ENCODE measurements at regions not wholly inside any gene's neighbourhood (a gene's known extent, or its start where the extent isn't known, plus 50 kb on each side); places are given as distances from the start of the nearest gene placed in this dataset.

GRCh38 chr1:232713785-232714184 lies 83.9 kb upstream of the SIPA1L2 start:
- TF ChIP-seq ZFX (IDR thresholded peaks at IDR 0.05; ENCODE audit: borderline replicate concordance), result no peak
- TF ChIP-seq CTCF (IDR thresholded peaks at IDR 0.05), result no peak

GRCh38 chr1:232715154-232715553 lies 85.2 kb upstream of the SIPA1L2 start:
- no peak overlapping the region for H3K27ac ChIP-seq
- no peak for TF ChIP-seq ZFX (IDR thresholded peaks at IDR 0.05; ENCODE audit: borderline replicate concordance)
- no peak for TF ChIP-seq CTCF (IDR thresholded peaks at IDR 0.05)

More at GRCh38 chr1:232713785-232714184, 83.9 kb upstream of the SIPA1L2 start:
- no peak overlapping the region for H3K27ac ChIP-seq

- H3K27ac ChIP-seq, result peak overlapping the region; percentile 22
Observed at GRCh38 chr1:232717911-232718310, 87.3 kb upstream of the MAP10 start.

GRCh38 chr1:232718928-232719927 lies 86.0 kb upstream of the MAP10 start:
- peak overlapping the region; percentile 22; the same call in 1 of the 2 replicates for H3K27ac ChIP-seq
- TF ChIP-seq CTCF (IDR thresholded peaks at IDR 0.05) (no peak), ZFX (IDR thresholded peaks at IDR 0.05; ENCODE audit: borderline replicate concordance) (no peak)

- TF ChIP-seq ZFX (IDR thresholded peaks at IDR 0.05; ENCODE audit: borderline replicate concordance) (no peak), CTCF (IDR thresholded peaks at IDR 0.05) (no peak)
- H3K27ac ChIP-seq, result no peak overlapping the region
Observed at GRCh38 chr1:232722626-232723025, 82.6 kb upstream of the MAP10 start.

GRCh38 chr1:232725305-232726047 lies 79.7 kb upstream of the MAP10 start:
- no peak overlapping the region for H3K27ac ChIP-seq
- TF ChIP-seq CTCF (IDR thresholded peaks at IDR 0.05) (0 out of 2 replicates have a peak, but pooled peaks have one; percentile 4), ZFX (IDR thresholded peaks at IDR 0.05; ENCODE audit: borderline replicate concordance) (no peak)

- TF ChIP-seq CTCF (IDR thresholded peaks at IDR 0.05), result no peak
- no peak for TF ChIP-seq ZFX (IDR thresholded peaks at IDR 0.05; ENCODE audit: borderline replicate concordance)
- H3K27ac ChIP-seq, result no peak overlapping the region
Observed at GRCh38 chr1:232726048-232726779, 79.0 kb upstream of the MAP10 start.

Data from 22Rv1 (cell line).